NCI-H524 treated with DMSO at 0.1 percent for 48 hours (cell line): ENCODE measurements at regions not wholly inside any gene's neighbourhood (a gene's known extent, or its start where the extent isn't known, plus 50 kb on each side); places are given as distances from the start of the nearest gene placed in this dataset.

Experiments used
- DNase-seq: peaks from one replicate; lab custom pipeline; 2025; lab: John Stamatoyannopoulos, UW

GRCh38 chr4:128527946-128528576 lies 240.4 kb upstream of the PGRMC2 start:
- no peak for DNase-seq

- no peak for DNase-seq
Observed at GRCh38 chr4:128527351-128527750, 239.7 kb upstream of the PGRMC2 start.

GRCh38 chr4:128525992-128526630 lies 238.5 kb upstream of the PGRMC2 start:
- DNase-seq = no peak

- no peak for DNase-seq
Observed at GRCh38 chr4:128525387-128525786, 237.8 kb upstream of the PGRMC2 start.

- DNase-seq = no peak
Observed at GRCh38 chr4:128524311-128524710, 236.7 kb upstream of the PGRMC2 start.

- DNase-seq = no peak
Observed at GRCh38 chr4:128521648-128522111, 234.1 kb upstream of the PGRMC2 start.

GRCh38 chr4:128521156-128521555 lies 233.5 kb upstream of the PGRMC2 start:
- DNase-seq = no peak

- no peak for DNase-seq
Observed at GRCh38 chr4:128519163-128519830, 231.7 kb upstream of the PGRMC2 start.

- DNase-seq = no peak
Observed at GRCh38 chr4:128517739-128518510, 230.3 kb upstream of the PGRMC2 start.

- DNase-seq = no peak
Observed at GRCh38 chr4:128517096-128517738, 229.6 kb upstream of the PGRMC2 start.

- peak; percentile 63 for DNase-seq
Observed at GRCh38 chr4:128516301-128516969, 228.8 kb upstream of the PGRMC2 start.

- no peak for DNase-seq
Observed at GRCh38 chr4:128513664-128514484, 226.3 kb upstream of the PGRMC2 start.

- no peak for DNase-seq
Observed at GRCh38 chr4:128512767-128513322, 225.2 kb upstream of the PGRMC2 start.

- no peak for DNase-seq
Observed at GRCh38 chr4:128512161-128512560, 224.5 kb upstream of the PGRMC2 start.

GRCh38 chr4:128510850-128511249 lies 223.2 kb upstream of the PGRMC2 start:
- no peak for DNase-seq

GRCh38 chr4:128502818-128503527 lies 215.4 kb upstream of the PGRMC2 start:
- DNase-seq = no peak

GRCh38 chr4:128501239-128501638 lies 213.6 kb upstream of the PGRMC2 start:
- no peak for DNase-seq

GRCh38 chr4:128488055-128488705 lies 200.6 kb upstream of the PGRMC2 start:
- no peak for DNase-seq

- DNase-seq = no peak
Observed at GRCh38 chr4:128484896-128485295, 197.3 kb upstream of the PGRMC2 start.
